PFSK-1 (cell line): ENCODE measurements at regions not wholly inside any gene's neighbourhood (a gene's known extent, or its start where the extent isn't known, plus 50 kb on each side); places are given as distances from the start of the nearest gene placed in this dataset.

ENCODE experiments used
- FOXP2 ChIP-seq: optimal IDR thresholded peaks from 2 replicates; pipeline ENCODE3; 2011; ENCODE audit warnings: borderline replicate concordance, control low read depth, inconsistent platforms; ENCODE audit not compliant: insufficient read depth; ENCODE audit errors: extremely low read length, extremely low read depth
- POLR2AphosphoS5 ChIP-seq: IDR thresholded peaks from 2 replicates; pipeline ENCODE4 v1.6.1; 2012; ENCODE audit warnings: low read depth, mild to moderate bottlenecking, control low read depth, low read length, moderate library complexity
- REST ChIP-seq, 2 experiments: IDR thresholded peaks; 2 replicates each; pipeline versions ENCODE4 v1.6.1 to v1.8.0; 2011 to 2012; ENCODE audit warnings: low read depth in 2 of 2, low read length in 2 of 2, control low read depth in 1 of 2, inconsistent platforms in 1 of 2, mild to moderate bottlenecking in 1 of 2, moderate library complexity in 1 of 2; ENCODE audit not compliant: insufficient read depth in 1 of 2
- SIN3A ChIP-seq: IDR thresholded peaks from 2 replicates; pipeline ENCODE4 v1.6.1; 2012; ENCODE audit warnings: mild to moderate bottlenecking, low read length, moderate library complexity, borderline replicate concordance; ENCODE audit not compliant: insufficient read depth
- TAF1 ChIP-seq: IDR thresholded peaks from 2 replicates; pipeline ENCODE4 v1.6.1; 2012; ENCODE audit warnings: low read length, control low read depth, borderline replicate concordance; ENCODE audit not compliant: insufficient read depth

- TF ChIP-seq TAF1 (no peak), SIN3A (no peak), REST (IDR thresholded peaks at IDR 0.05; ENCODE audit: insufficient read depth in 1 of 2, low read depth in 2 of 2, low read length in 2 of 2) (no peak), POLR2AphosphoS5 (no peak), FOXP2 (no peak)
Measured at GRCh38 chr20:48331518-48332286, 496.1 kb downstream of the PREX1 start.

DNA sequence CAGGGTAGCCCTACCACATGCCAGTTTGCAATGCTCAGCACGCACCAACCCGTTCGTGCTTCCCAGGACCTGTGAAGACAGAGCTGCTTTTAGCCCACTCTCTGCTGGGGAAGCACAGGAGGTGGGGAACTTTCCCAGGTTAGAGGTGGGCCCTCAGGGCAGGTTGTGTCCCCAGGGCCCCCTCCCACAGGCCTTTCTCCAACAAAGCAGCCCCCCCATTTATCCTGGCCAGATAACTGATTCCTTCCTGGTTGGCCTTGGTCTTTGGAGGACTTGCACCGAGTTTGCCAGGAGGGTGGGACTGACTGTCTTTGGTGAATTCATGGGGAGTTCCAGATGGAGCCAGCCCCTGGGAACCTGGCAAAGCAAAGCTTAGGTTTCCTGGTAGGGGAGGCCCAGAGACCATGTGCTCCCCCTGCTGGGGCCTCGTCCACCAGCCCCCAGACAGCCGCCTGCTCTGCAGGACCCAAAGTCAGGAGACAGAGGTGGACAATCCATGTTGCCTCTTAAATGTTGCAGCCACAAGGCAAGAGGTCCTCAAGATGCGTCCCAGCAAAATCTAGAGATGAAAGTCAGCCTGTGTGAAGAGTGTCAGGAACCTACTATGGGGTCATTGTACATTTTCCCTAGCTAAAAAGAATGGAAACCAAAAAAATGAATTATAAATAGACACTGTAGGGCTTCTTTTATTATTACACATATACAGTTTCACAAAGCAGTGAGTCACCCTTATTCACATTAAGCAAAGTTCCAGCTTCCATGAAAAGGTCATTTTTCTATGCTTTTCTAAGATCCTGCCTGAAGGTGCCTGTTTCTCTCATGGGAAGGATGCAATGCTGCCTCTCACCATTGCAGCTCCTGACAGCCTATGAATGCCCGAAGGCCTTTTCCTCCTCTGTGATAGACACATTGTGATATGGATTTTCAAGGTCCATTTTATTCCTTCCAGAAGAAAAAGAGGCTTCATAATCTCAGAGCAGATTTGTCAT lies 497.8 kb downstream of the PREX1 start:
- TF ChIP-seq REST (IDR thresholded peaks at IDR 0.05; ENCODE audit: insufficient read depth in 1 of 2, low read depth in 2 of 2, low read length in 2 of 2): no peak
- TF ChIP-seq POLR2AphosphoS5: no peak
- TF ChIP-seq SIN3A: no peak
- TF ChIP-seq FOXP2: no peak
- TF ChIP-seq TAF1: no peak

- no peak for TF ChIP-seq FOXP2
- TF ChIP-seq POLR2AphosphoS5: no peak
- no peak for TF ChIP-seq SIN3A
- TF ChIP-seq TAF1: no peak
- TF ChIP-seq REST (IDR thresholded peaks at IDR 0.05; ENCODE audit: insufficient read depth in 1 of 2, low read depth in 2 of 2, low read length in 2 of 2): no peak
Measured at GRCh38 chr20:48329031-48329615, 498.7 kb downstream of the PREX1 start.

- no peak for TF ChIP-seq TAF1
- TF ChIP-seq POLR2AphosphoS5: no peak
- no peak for TF ChIP-seq SIN3A
- TF ChIP-seq REST (IDR thresholded peaks at IDR 0.05; ENCODE audit: insufficient read depth in 1 of 2, low read depth in 2 of 2, low read length in 2 of 2): no peak
- TF ChIP-seq FOXP2: no peak
Measured at GRCh38 chr20:48326868-48327267, 500.9 kb downstream of the PREX1 start.
